Left ventricle myocardium superior (tissue), 1 donor: ENCODE measurements at regions not wholly inside any gene's neighbourhood (a gene's known extent, or its start where the extent isn't known, plus 50 kb on each side); places are given as distances from the start of the nearest gene placed in this dataset.

Experiments
- ATAC-seq: fragments of 200-7000 bp; cut with Tn5 transposase; one replicate; pipeline ENCODE4 v1.9.1; 2020; ENCODE audit warnings: mild to moderate bottlenecking, moderate library complexity
- DNase-seq: peaks from one replicate; pipeline ENCODE4 v3.0.0-alpha.2; 2020
- intact Hi-C: fragments of 100-400 bp; cut with micrococcal nuclease; formaldehyde crosslinking; loops from one replicate; pipeline ENCODE4 v1.11.0; 2022
- donor health status: DM: no; HTN: yes; CAD: no; lungs with severe emphysema.

GRCh38 chr6:156087487-156087886 is 631.8 kb upstream of the NOX3 start:
- intact Hi-C loops: no loop called here
- ATAC-seq (no peak), DNase-seq (no peak)

GRCh38 chr6:156082012-156082411 is 626.4 kb upstream of the NOX3 start:
- ATAC-seq (no peak), DNase-seq (no peak)
- intact Hi-C loops: no loop called here

GRCh38 chr6:156080371-156080770 is 624.7 kb upstream of the NOX3 start:
- ATAC-seq (no peak), DNase-seq (no peak)
- intact Hi-C loops: no loop called here

- intact Hi-C loops: no loop called here
- ATAC-seq (no peak), DNase-seq (no peak)
These were observed 613.2 kb upstream of the NOX3 start for GRCh38 chr6:156068881-156069280.

GRCh38 chr6:156065849-156066248 is 610.2 kb upstream of the NOX3 start:
- no peak for DNase-seq
- intact Hi-C loops: no loop called here
- no peak for ATAC-seq

- DNase-seq (no peak), ATAC-seq (peak; percentile 70)
- intact Hi-C loops: no loop called here
These were observed 606.5 kb upstream of the NOX3 start for GRCh38 chr6:156062091-156062563.

- ATAC-seq (no peak), DNase-seq (no peak)
- intact Hi-C loops: no loop called here
These were observed 605.8 kb upstream of the NOX3 start for GRCh38 chr6:156061465-156061864.

GRCh38 chr6:156060013-156060412 is 604.4 kb upstream of the NOX3 start:
- ATAC-seq (no peak), DNase-seq (no peak)
- intact Hi-C loops: no loop called here

- no peak for ATAC-seq
- no peak for DNase-seq
- intact Hi-C loops: no loop called here
These were observed 602.7 kb upstream of the NOX3 start for GRCh38 chr6:156058356-156058755.

- ATAC-seq (no peak), DNase-seq (no peak)
- intact Hi-C loops: no loop called here
These were observed 602.2 kb upstream of the NOX3 start for GRCh38 chr6:156057869-156058268.

- ATAC-seq (no peak), DNase-seq (no peak)
- intact Hi-C loops: no loop called here
These were observed 600.4 kb upstream of the NOX3 start for GRCh38 chr6:156056085-156056484.

GRCh38 chr6:156053626-156054025 is 598.0 kb upstream of the NOX3 start:
- intact Hi-C loops: no loop called here
- no peak for ATAC-seq
- DNase-seq: no peak

GRCh38 chr6:156046841-156047449 is 591.3 kb upstream of the NOX3 start:
- ATAC-seq: no peak
- no peak for DNase-seq
- intact Hi-C loops: no loop called here

GRCh38 chr6:156046268-156046665 is 590.6 kb upstream of the NOX3 start:
- intact Hi-C loops: no loop called here
- DNase-seq: no peak
- no peak for ATAC-seq

GRCh38 chr6:156045401-156046267 is 590.0 kb upstream of the NOX3 start:
- intact Hi-C loops: no loop called here
- DNase-seq (no peak), ATAC-seq (no peak)

- ATAC-seq: no peak
- no peak for DNase-seq
- intact Hi-C loops: no loop called here
These were observed 578.0 kb upstream of the NOX3 start for GRCh38 chr6:156033598-156033997.

- no peak for ATAC-seq
- DNase-seq: no peak
- intact Hi-C loops: no loop called here
These were observed 575.9 kb upstream of the NOX3 start for GRCh38 chr6:156031516-156031915.

- intact Hi-C loops: no loop called here
- DNase-seq (no peak), ATAC-seq (no peak)
These were observed 574.4 kb upstream of the NOX3 start for GRCh38 chr6:156030053-156030452.

- DNase-seq (no peak), ATAC-seq (no peak)
- intact Hi-C loops: no loop called here
These were observed 573.8 kb upstream of the NOX3 start for GRCh38 chr6:156029286-156029985.
